Common myeloid progenitor, CD34-positive (primary cell): ENCODE measurements at regions not wholly inside any gene's neighbourhood (a gene's known extent, or its start where the extent isn't known, plus 50 kb on each side); places are given as distances from the start of the nearest gene placed in this dataset.

ENCODE experiments used
- CTCF ChIA-PET: fragments of 350-600 bp; sonication (Branson Sonifier 250); formaldehyde crosslinking; loops from one replicate; lab custom pipeline; 2021; ENCODE audit warnings: antibody characterized with exemption; lab: Charles Lee
- POLR2A ChIA-PET: fragments of 350-600 bp; sonication (Branson Sonifier 250); formaldehyde crosslinking; loops from one replicate; lab custom pipeline; 2021; ENCODE audit warnings: antibody characterized with exemption; lab: Charles Lee
- DNase-seq, 3 donors: peaks; one replicate each; pipeline versions ENCODE4 v3.0.0 to v3.0.0-alpha.2; 2013
- H3K27ac ChIP-seq, 2 experiments: 1 replicate in 1 of 2; 2 replicates in 1 of 2; pipeline ENCODE4 v1.7.0; 2013; ENCODE audit warnings: inconsistent platforms in 2 of 2, low read length in 2 of 2, mild to moderate bottlenecking in 2 of 2, low read depth in 1 of 2, moderate library complexity in 1 of 2; ENCODE audit not compliant: severe bottlenecking in 2 of 2, insufficient read depth in 1 of 2, poor library complexity in 1 of 2
- H3K27me3 ChIP-seq, 5 experiments: replicated peaks in 2 of 5; 1 replicate in 3 of 5; 2 replicates in 2 of 5; pipeline versions ENCODE4 v1.6.1 to v1.7.0; 2013; ENCODE audit warnings: low read length in 4 of 5, mild to moderate bottlenecking in 2 of 5, moderate library complexity in 2 of 5, inconsistent platforms in 1 of 5; ENCODE audit not compliant: insufficient read depth in 5 of 5, control insufficient read depth in 4 of 5
- H3K36me3 ChIP-seq, 4 experiments: 1 replicate in 2 of 4; 2 replicates in 2 of 4; pipeline versions ENCODE4 v1.6.1 to v1.7.0; 2013; ENCODE audit warnings: low read length in 3 of 4, control low read depth in 1 of 4, mild to moderate bottlenecking in 1 of 4; ENCODE audit not compliant: control insufficient read depth in 4 of 4, insufficient read depth in 4 of 4
- H3K4me1 ChIP-seq, 4 experiments: 1 replicate in 3 of 4; 2 replicates in 1 of 4; pipeline versions ENCODE4 v1.6.1 to v1.7.1; 2013; ENCODE audit warnings: low read length in 3 of 4, mild to moderate bottlenecking in 3 of 4, control low read depth in 1 of 4, inconsistent platforms in 1 of 4, moderate library complexity in 1 of 4; ENCODE audit not compliant: control insufficient read depth in 4 of 4, insufficient read depth in 4 of 4; ENCODE audit errors: control extremely low read depth in 1 of 4
- H3K4me3 ChIP-seq, 7 experiments: 1 replicate in 4 of 7; 2 replicates in 3 of 7; pipeline versions ENCODE4 v1.5.1 to v1.7.0; 2013; ENCODE audit warnings: mild to moderate bottlenecking in 7 of 7, low read length in 6 of 7, moderate library complexity in 6 of 7, inconsistent platforms in 2 of 7, low read depth in 2 of 7, control low read depth in 1 of 7; ENCODE audit not compliant: insufficient read depth in 4 of 7, control insufficient read depth in 1 of 7; ENCODE audit errors: extremely low read depth in 1 of 7
- H3K9me3 ChIP-seq, 5 experiments: 1 replicate in 4 of 5; 2 replicates in 1 of 5; pipeline versions ENCODE4 v1.6.1 to v1.7.1; 2013; ENCODE audit warnings: low read length in 4 of 5, mild to moderate bottlenecking in 2 of 5, inconsistent platforms in 1 of 5, low read depth in 1 of 5, moderate library complexity in 1 of 5; ENCODE audit not compliant: control insufficient read depth in 4 of 5, insufficient read depth in 2 of 5; ENCODE audit errors: control extremely low read depth in 1 of 5
- WGBS: methylation state at CpG from one replicate; pipeline ENCODE4 v1.1.5; 2013; ENCODE audit not compliant: insufficient coverage; 5-methylcytosine and 5-hydroxymethylcytosine counted together

- Histone ChIP-seq H3K27ac (no peak overlapping the region), H3K4me1 (no peaks in the 10 kb centered on the region), H3K9me3 (peaks cover 0 to 2% (median 0%) of the 10 kb centered on the region in 5 experiments), H3K36me3 (no peaks in the 10 kb centered on the region), H3K27me3 (no peaks in the 10 kb centered on the region), H3K4me3 (no peak overlapping the region)
- no CpG with 5 or more reads among the region's 1 CpG for WGBS
- DNase-seq: no peak
- ChIA-PET POLR2A (no interaction called here), CTCF (no interaction called here)
These were observed 396.2 kb downstream of the EFNA5 start for GRCh38 chr5:107274571-107274970.

GRCh38 chr5:107272954-107273353 lies 397.8 kb downstream of the EFNA5 start:
- Histone ChIP-seq H3K4me3 (no peak overlapping the region), H3K27me3 (no peaks in the 10 kb centered on the region), H3K27ac (no peak overlapping the region), H3K4me1 (no peaks in the 10 kb centered on the region), H3K9me3 (peaks cover 0 to 2% (median 0%) of the 10 kb centered on the region in 5 experiments), H3K36me3 (no peaks in the 10 kb centered on the region)
- ChIA-PET POLR2A (no interaction called here), CTCF (no interaction called here)
- 56% methylated on average over 2 of the region's 4 CpGs for WGBS
- DNase-seq: no peak

GRCh38 chr5:107272509-107272908 lies 398.2 kb downstream of the EFNA5 start:
- no peaks in the 10 kb centered on the region for H3K27me3 ChIP-seq
- WGBS: 100% methylated on average over 2 of the region's 3 CpGs
- no peaks in the 10 kb centered on the region for H3K36me3 ChIP-seq
- no peak for DNase-seq
- H3K4me1 ChIP-seq: no peaks in the 10 kb centered on the region
- CTCF ChIA-PET: no interaction called here
- POLR2A ChIA-PET: no interaction called here
- H3K4me3 ChIP-seq: no peak overlapping the region
- H3K27ac ChIP-seq: no peak overlapping the region
- H3K9me3 ChIP-seq: peaks cover 0 to 2% (median 0%) of the 10 kb centered on the region in 5 experiments

- CTCF ChIA-PET: no interaction called here
- H3K27ac ChIP-seq: no peak overlapping the region
- no CpG with 5 or more reads among the region's 1 CpG for WGBS
- H3K4me3 ChIP-seq: no peak overlapping the region
- H3K9me3 ChIP-seq: peaks cover 0 to 2% (median 0%) of the 10 kb centered on the region in 5 experiments
- no peak for DNase-seq
- no peaks in the 10 kb centered on the region for H3K4me1 ChIP-seq
- no peaks in the 10 kb centered on the region for H3K27me3 ChIP-seq
- POLR2A ChIA-PET: no interaction called here
- no peaks in the 10 kb centered on the region for H3K36me3 ChIP-seq
These were observed 398.9 kb downstream of the EFNA5 start for GRCh38 chr5:107271682-107272350.

- no peaks in the 10 kb centered on the region for H3K27me3 ChIP-seq
- H3K27ac ChIP-seq: no peak overlapping the region
- H3K9me3 ChIP-seq: peaks cover 0 to 2% (median 0%) of the 10 kb centered on the region in 5 experiments
- no CpG with 5 or more reads among the region's 1 CpG for WGBS
- H3K4me3 ChIP-seq: no peak overlapping the region
- POLR2A ChIA-PET: no interaction called here
- CTCF ChIA-PET: no interaction called here
- DNase-seq: no peak
- H3K4me1 ChIP-seq: no peaks in the 10 kb centered on the region
- H3K36me3 ChIP-seq: no peaks in the 10 kb centered on the region
These were observed 400.2 kb downstream of the EFNA5 start for GRCh38 chr5:107270561-107270960.

- WGBS: 100% methylated on average over 1 of the region's 2 CpGs
- ChIA-PET CTCF (no interaction called here), POLR2A (no interaction called here)
- H3K4me1 ChIP-seq: no peaks in the 10 kb centered on the region
- H3K27ac ChIP-seq: no peak overlapping the region
- H3K4me3 ChIP-seq: no peak overlapping the region
- H3K9me3 ChIP-seq: peaks cover 0 to 2% (median 0%) of the 10 kb centered on the region in 5 experiments
- H3K27me3 ChIP-seq: no peaks in the 10 kb centered on the region
- H3K36me3 ChIP-seq: no peaks in the 10 kb centered on the region
- DNase-seq: no peak
These were observed 401.1 kb downstream of the EFNA5 start for GRCh38 chr5:107269678-107270077.

- H3K9me3 ChIP-seq: peaks cover 0 to 2% (median 0%) of the 10 kb centered on the region in 5 experiments
- CTCF ChIA-PET: no interaction called here
- no peaks in the 10 kb centered on the region for H3K4me1 ChIP-seq
- DNase-seq: no peak
- WGBS: 100% methylated on average over 1 of the region's 2 CpGs
- no peak overlapping the region for H3K27ac ChIP-seq
- no peaks in the 10 kb centered on the region for H3K36me3 ChIP-seq
- no peak overlapping the region for H3K4me3 ChIP-seq
- POLR2A ChIA-PET: no interaction called here
- H3K27me3 ChIP-seq: no peaks in the 10 kb centered on the region
These were observed 401.5 kb downstream of the EFNA5 start for GRCh38 chr5:107269256-107269655.
